ENCODE measurements at regions not wholly inside any gene's neighbourhood (a gene's known extent, or its start where the extent isn't known, plus 50 kb on each side); places are given as distances from the start of the nearest gene placed in this dataset.

GRCh38 chr4:134470544-134470943 is 269.0 kb upstream of the PABPC4L start:
- DNase-seq, result no peak

GRCh38 chr4:134465417-134465816 is 263.8 kb upstream of the PABPC4L start:
- no peak for DNase-seq

- no peak for DNase-seq
These were observed 262.2 kb upstream of the PABPC4L start for GRCh38 chr4:134463771-134464170.

GRCh38 chr4:134426821-134427220 is 225.2 kb upstream of the PABPC4L start:
- no peak for DNase-seq

GRCh38 chr4:134425756-134426155 is 224.2 kb upstream of the PABPC4L start:
- DNase-seq, result no peak

DNA sequence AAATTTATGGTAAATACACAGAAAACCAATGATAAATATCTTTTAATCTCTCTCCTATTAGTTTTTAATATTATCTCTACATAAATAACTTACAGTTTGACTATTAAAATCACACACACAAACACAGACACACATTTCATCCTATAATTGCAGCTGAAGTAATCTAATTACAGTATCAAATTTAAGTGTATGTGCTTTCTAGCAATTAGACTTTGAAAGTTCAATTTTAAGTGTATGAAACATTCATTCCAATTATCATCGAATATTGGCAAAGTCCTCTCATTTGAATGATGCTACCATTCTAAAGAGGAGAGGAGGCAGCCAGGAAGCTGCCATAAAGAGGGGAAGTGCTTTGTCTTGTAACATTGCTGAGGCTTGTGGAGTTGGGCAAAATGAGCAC is 221.2 kb upstream of the PABPC4L start:
- DNase-seq, result no peak

GRCh38 chr4:134421734-134422133 is 220.1 kb upstream of the PABPC4L start:
- no peak for DNase-seq

DNA sequence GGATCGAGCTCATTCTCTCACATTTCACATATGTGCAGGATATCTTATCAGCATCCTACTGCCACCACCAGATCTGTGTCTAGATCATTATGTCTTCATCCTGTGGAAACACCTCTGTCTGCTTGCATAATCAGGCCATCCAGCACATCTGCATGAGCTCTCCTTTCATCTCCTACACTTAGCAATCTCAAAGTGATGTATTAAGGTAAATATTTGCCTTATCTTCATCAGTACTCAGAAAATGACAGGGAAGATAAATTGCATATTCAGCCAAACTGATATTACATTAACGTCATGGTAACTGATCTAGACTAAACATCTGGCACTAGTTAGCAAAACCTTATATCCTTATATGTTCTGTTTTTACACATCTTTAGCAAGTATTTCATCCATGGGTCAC is 207.3 kb upstream of the PABPC4L start:
- no peak for DNase-seq

DNA sequence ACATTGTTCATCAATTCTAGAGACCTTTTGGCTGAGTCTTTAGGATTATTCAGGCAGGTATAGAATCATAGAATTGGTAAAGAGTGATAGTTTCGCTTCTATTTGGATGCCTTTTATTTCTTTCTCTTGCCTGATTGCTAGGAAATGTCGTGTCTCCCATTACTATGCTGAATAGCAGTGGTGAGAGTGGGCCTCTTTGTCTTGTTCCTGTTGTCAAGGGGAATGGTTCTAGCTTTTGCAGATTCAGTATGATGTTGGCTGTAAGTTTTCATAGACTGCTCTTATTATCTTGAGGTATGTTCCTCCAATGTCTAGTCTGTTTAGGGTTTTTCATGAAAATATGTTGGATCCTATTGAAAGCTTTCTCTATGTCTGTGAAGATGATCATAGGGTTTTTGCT is 200.2 kb upstream of the PABPC4L start:
- no peak for DNase-seq

- DNase-seq, result no peak
These were observed 192.0 kb upstream of the PABPC4L start for GRCh38 chr4:134393592-134393991.

GRCh38 chr4:134390319-134390718 is 188.7 kb upstream of the PABPC4L start:
- no peak for DNase-seq

GRCh38 chr4:134388351-134388750 is 186.8 kb upstream of the PABPC4L start:
- no peak for DNase-seq

DNA sequence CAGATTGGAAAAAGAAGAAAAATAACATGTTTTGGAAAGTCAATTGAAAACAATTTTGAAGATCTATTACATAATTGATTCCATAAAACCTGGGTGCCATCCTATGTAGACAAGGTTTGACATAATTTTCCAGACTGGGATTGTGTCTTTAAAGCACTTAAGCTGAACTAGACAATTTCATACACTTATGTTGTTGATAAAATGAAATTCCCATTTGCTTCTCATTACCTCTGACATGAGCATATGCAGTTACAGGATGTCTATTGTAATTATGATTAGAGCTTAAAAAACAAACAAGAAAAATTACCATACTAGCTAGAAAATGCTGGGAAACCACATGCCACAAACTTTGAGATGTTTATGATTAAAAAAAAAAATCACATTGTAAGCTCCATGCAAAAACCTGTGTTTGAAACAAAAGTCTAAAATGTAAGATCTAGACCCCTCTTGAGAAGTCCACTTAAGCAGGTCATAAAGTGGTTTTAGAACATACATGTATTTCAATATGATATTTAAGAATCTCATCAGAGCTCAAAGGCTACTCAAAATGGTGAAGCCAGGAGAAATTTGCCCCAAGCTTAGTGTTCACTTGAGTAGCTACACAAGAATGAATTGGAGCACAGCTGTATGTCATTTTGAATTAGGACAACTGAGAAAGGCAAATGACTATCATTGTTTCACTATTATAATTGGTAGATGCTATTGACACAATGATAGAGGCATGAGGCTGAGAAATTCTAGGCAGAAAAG is 181.1 kb upstream of the PABPC4L start:
- no peak for DNase-seq

DNA sequence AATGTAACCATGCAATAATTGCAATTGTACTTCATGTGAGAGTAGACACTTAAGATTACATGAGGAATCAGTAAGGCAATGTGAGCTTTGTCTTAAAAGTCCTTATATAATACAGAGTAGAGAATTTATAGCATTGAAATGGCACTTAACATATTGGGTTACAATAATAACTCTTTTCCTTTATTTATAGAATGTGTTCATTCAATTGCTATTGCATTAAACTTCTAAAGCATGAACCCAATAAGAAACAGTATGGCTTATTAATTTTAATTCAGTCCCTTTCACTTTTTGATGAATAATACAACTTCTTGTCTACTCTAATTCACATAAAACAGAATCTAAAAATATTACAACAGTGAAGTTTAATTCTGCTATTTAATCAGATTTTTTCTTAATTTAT is 174.2 kb upstream of the PABPC4L start:
- DNase-seq, result no peak

DNA sequence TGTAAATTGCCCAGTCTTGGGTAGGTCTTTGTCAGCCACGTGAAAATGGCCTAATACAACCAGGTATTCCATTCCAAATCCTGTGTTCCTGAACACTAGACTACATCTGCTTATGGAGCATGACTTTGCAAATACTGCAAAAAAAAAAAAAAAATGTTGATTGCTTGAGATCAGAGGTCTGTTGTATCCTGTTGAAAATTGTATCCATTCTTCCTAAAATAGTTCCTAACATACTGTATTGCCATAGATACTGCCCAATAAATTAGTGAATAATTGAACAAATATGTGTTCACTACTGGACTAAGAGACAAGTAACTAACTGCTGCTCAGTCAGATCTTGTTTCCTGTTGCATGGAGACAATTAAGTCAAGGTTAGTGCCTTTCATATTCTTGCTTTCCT is 164.3 kb upstream of the PABPC4L start:
- DNase-seq, result no peak

DNA sequence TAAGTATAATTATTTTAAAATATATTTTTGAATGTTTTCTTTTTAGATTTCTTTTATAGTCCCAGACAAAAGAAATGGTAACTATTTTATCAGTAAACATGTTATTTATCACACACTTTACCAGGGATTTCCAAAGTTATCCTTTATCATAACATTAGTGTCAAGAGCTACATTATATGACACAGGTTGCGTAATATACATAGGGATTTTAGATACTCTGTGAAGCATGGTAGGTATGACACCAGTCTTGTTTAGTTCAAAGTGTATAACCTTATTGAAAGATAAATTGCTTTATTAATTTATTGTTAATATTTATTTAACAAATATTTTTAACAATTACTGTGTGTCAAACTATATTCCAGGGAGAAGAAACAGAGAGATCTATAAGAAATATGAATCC is 163.3 kb upstream of the PABPC4L start:
- DNase-seq, result no peak

GRCh38 chr4:134345244-134345643 is 143.7 kb upstream of the PABPC4L start:
- DNase-seq, result no peak

- DNase-seq, result no peak
These were observed 142.1 kb upstream of the PABPC4L start for GRCh38 chr4:134343656-134344055.

- DNase-seq, result no peak
These were observed 141.5 kb upstream of the PABPC4L start for GRCh38 chr4:134343081-134343480.

GRCh38 chr4:134337574-134337973 is 136.0 kb upstream of the PABPC4L start:
- no peak for DNase-seq

- DNase-seq, result peak; percentile 71
These were observed 127.2 kb upstream of the PABPC4L start for GRCh38 chr4:134328741-134329140.

DNA sequence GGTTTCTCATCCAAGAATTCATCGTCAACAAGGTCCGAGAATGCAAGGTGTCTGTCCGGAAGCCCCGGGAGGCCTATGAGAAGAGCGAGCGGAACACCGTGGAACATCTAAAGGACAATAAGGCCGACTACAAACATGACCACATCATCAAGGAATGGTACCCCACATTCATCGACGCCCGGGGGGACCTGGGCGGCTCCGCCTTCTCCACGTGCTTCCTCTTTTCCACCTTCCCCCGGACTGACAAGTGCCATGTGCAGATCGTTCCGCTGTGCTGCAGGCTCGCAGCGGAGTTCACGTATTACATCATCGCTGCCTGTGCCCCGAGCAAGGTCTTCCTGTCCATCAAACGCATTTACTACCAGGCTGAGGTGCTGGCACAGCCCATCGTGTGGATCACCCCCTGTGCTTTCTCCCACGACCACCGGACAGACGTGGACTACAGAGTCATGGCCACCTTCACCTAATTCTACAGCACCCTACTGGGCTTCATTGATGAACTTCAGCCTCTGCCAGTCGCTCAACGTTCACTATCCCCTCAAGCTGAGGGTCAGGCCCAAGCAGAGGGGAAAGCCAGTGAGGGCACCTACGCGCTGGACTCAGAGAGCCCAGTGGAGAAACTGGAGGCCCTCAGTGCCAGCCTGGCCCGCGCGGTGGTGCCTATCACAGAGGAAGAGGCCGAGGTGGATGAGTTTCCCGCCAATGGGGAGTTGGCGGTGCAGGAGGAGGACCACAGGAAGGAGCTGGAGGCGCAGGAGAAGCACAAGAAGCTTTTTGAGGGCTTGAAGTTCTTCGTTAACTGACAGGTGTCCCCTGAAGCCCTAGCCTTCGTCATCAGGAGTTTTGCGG is 125.9 kb upstream of the PABPC4L start:
- peak; percentile 83 for DNase-seq

GRCh38 chr4:134326866-134327265 is 125.3 kb upstream of the PABPC4L start:
- DNase-seq, result peak; percentile 57

GRCh38 chr4:134324179-134324578 is 122.6 kb upstream of the PABPC4L start:
- DNase-seq, result no peak
